NCI-H146 (cell line): ENCODE measurements at regions not wholly inside any gene's neighbourhood (a gene's known extent, or its start where the extent isn't known, plus 50 kb on each side); places are given as distances from the start of the nearest gene placed in this dataset.
"Not testable (repeated sequence)": the region's sequence is repeated elsewhere in the genome, so short reads cannot be mapped to it uniquely, and the experiment has no call there.

Experiments used
- DNase-seq: peaks from one replicate; lab custom pipeline; 2025; lab: John Stamatoyannopoulos, UW

DNA sequence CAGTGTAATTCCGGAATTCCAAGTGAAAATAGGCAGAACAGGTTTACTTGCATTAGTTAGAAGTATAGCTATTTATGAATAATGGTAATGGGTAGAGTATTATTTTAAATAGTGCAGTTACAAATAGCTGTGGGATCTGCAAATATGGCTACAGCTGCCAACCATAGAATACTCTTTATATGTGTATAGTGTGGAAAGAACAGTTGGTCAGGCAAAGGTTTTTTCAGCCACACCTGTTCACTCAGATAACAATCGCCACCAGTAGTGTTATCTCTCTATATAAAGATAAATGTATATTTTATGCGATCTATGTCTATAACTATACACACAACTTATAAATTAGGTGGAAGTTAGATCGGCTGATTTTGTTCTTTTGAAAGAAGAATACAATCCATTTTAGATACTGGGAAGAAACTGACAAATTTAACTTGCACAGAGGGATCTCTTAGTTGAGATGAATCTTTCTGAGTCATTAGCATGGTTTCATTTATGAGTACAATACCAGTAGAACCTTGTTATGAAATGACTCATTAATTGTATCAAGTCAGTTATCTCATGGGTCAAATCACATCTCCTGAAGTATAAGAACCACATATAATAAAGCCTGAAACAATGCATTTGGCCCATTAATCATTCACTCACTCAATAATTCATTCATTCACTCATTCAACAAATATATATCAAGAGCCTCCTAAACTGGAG, 100.9 kb upstream of the NR3C2 start:
- no peak for DNase-seq

DNA sequence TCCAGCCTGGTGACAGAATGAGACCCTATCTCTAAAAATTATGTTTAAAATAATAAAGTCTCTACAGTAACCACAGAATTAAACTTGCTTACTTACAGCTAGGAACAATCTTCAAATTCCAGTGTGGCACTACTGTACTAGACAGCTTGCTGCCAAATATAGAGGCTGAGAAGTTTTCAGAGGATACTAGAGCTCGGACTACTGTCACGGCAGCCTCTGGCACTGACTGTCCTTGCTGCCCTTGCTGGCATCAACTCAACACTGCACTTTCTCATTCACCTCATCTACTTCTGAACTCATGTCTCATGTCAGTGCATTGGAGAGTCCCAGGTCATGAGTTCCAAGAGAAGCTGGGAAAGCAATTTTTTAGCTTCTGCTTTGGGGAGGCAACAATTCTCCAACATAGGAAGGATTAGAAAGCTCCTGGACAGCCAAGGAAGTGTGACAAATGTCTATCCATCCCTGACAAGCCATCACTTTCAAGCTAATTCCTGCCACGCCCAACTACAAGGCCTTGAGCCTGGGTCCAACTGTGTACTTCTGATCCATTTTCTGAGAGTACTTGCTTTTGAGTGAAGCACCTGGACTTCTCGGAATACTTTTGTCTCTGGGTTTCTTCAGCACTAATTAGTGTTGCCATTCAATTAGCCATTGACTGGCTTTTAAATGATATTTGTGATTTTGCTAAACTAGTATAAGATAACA, 98.6 kb upstream of the NR3C2 start:
- DNase-seq, result no peak

DNA sequence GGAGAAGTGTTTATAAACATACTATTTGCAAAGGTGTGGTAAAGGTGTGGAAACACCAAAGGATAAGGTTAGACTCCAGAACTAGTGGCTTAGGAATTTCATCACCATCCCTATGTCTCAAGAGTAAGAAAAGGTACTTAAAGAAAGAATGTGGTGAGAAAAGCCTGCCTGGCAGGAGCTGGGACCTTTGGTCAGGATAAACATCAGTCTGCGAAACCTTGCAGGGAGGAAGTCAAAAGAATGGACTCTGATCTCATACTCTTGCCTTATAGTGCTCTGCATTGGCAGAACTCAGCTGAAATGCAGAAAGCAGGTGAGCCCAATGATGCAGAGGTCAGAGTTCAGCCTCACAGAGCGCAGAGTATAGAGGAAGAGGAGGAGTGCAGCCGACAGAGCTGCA, 97.2 kb upstream of the NR3C2 start:
- no peak for DNase-seq

DNA sequence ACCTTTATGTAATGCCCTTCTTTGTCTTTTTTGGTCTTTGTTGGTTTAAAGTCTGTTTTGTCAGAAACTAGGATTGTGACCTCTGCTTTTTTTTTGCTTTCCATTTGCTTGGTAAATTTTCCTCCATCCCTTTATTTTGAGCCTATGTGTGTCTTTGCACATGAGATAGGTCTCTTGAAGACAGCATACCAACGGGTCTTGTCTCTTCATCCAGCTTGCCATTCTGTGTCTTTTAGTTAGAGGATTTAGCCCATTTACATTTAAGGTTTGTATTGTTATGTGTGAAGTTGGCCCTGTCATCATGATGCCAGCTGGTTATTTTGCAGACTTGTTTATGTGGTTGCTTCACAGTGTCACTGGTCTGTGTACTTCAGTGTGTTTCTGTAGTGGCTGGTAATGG, 91.6 kb upstream of the NR3C2 start:
- DNase-seq, result not testable (repeated sequence)

DNA sequence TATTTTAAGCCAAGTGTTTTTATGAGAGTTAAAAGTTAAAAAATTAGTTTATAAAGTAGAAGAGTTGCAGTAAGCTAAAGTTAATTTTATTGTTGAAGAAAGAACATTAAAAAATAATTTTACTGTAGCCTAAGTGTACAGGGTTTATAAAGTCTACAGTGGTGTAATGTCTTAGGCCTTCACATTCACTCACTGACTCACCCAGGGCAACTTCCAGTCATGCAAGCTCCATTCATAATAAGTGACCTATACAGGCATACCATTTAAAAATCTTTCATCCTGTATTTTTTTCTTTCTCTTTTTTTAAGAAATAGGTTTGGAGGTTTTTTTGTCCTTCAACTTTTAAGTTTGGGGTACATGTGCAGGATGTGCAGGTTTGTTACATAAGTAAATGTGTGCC, 87.9 kb upstream of the NR3C2 start:
- no peak for DNase-seq

DNA sequence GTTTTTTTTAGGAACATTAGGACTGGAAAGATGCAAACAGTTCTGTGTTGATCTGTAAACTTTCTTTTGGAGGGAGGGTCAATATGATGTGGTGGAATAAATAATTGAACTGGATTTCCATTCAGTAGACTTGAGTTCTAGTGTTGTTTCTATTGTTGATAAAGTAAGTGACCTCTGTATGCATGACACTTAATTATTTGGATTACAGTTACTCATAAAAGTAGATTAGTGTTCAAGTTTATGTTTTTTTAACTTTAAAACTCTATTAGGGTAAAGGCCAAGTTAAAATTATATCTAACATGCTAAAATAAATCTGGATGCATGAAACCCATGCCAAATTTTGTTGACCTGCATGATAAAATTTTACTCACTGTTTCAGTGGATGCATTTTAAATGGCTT, 85.4 kb upstream of the NR3C2 start:
- no peak for DNase-seq

DNA sequence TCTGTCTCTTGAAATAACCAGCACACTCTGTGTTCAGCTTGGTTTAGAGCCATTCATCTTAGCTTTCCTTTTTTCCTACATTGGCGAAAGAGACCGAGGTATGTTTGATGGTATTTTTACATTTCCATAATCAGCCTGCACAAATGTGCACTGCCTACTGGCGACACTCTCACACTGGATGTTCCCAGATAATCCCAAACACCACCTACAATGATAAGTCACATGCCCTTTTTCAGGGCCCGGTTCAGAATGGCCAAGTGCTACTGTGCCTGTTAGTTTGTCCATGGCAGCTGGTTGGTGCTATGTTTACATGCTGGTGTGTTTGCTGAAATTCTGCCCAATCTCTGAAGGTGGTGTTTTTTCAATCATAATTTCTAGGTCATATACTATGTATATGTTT, 80.8 kb upstream of the NR3C2 start:
- no peak for DNase-seq

DNA sequence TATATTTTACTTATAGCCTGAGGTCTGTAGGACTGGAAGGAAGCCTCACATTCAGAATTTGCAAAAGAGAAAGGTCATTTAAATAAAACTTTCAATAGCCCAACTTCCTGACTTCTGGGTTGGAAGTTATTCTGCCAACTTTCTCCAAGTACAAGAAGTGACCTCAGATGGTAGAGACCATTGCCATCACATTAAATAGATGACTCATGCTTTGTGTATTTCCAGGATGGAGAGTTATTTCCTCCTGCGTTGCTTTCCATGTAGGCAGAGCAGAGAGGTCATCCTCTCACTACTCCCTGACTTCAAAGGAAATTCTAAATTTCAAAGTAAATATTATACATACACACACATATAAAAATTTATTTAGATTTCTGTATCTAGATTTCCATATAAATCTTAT, 73.0 kb upstream of the NR3C2 start:
- no peak for DNase-seq

DNA sequence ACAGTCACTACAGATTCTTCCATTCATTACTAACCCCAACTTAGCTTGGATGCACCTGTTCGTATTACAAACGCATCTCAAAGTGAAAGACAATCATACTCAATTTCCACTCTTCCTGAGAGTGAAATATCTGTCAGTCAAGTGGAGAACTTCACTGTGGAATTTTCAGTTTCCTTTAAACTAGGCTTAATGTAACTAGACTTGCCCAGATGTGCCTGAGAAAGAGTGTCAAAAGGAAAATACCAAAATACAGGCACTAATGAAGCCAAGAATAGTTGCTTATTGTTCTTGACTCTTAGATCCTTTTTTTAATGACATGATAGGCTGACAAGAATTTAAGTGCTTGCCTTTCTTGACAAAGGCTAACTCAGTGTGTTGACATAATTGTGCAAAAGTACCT, 72.4 kb upstream of the NR3C2 start:
- DNase-seq, result no peak

DNA sequence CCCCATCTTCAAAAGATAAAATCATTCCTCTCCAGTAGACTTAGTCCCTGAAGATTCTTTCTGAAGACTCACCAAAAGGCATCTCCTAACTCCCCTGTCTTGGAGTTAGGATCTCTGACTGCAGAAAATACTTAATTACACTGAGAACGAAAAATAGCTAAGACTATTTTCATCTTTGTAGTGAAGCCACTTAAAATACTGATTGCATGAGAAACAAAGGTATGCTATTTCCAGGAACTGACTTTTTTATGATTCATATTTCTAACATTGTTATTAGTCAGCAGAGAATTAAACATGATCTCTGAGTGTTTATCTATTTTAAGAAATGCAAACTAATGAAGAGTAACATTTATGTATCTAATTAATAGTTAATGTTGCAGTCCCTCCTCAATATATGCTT, 71.8 kb upstream of the NR3C2 start:
- DNase-seq, result no peak

DNA sequence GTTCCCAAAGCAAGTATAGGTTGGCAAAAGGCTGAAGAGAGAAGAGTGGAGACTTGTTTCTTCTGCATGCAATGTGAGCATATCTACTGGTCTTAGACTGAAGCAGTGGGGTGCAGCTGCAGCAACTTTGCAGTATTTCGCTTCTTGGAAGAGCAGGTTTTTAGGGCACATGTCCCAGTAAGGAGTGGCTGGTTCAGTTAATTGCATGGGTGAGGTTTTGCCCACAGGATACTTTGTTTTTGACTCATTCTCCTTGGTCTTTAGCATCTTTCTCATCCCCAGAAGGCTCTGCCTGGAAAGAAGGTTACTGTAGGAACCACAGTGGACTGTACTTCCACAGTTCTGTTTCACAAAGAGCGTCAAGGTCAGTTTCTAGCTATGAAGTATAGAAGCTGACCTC, 68.0 kb upstream of the NR3C2 start:
- DNase-seq, result no peak

DNA sequence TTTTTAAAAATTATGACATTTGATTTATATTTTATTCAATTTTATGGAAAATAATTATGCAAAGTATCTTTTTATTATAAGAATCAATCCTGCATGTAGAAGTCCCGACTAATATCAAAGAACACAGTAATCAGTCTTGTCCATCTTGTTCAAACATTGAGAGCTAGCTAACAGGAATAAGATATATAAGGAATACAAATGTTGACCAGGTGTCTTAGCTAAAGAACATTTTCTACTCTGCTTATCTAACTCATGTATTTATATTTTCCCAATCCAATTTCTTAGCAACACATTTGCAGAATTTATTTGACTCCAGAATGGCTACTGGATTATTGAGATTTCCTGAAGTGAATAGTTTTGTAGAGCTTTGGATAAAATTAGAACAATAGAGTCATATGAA, 61.5 kb upstream of the NR3C2 start:
- DNase-seq, result no peak

DNA sequence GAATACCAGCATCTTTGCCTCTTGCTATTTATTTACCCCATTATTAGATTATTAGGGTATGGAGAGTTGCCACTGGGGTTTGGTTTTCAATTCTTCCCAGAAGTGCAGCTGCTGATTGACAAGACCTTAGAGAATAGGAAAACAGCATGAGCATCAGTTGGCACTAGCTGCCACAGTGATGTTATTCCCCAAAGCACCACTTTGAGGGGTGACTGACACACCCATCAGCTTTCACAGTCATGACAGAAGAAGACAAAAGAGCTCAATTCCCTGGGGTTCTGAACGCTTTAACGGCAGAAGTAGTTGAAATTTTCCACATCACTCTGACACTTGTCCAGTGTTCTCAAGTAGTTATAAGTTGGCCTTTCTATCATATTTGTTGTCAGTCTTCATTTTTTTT, 55.0 kb upstream of the NR3C2 start:
- no peak for DNase-seq

DNA sequence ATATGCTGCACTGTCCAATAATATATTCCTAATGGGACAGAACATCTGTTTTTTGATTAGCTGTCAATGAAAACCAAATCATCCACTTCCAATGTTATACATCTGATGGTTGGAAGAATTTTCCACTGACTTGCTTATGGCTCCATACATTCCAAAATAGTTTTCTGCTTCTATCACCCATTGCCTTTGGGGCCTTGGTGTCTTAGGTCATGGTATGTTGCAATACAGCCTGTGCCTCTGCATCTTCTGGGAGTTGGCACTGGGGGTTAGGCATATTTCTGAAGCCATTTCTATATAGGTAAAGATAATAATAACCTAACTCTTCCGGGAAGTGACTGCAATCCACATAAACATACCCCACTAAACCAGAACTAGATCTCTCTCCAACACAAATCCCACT, 53.2 kb upstream of the NR3C2 start:
- DNase-seq, result no peak
